Prostate gland (tissue), 2 donors: ENCODE measurements at regions not wholly inside any gene's neighbourhood (a gene's known extent, or its start where the extent isn't known, plus 50 kb on each side); places are given as distances from the start of the nearest gene placed in this dataset.

Source experiments
- DNase-seq: peaks from one replicate; pipeline ENCODE4 v3.0.0-alpha.2; 2019; ENCODE audit warnings: low spot score
- H3K27ac ChIP-seq, 2 donors: fragments of 200-600 bp; sonication (generic); 2 replicates each; pipeline ENCODE4 v1.5.1; 2017 to 2019
- H3K27me3 ChIP-seq: fragments of 200-600 bp; sonication (generic); replicated peaks from 2 replicates; pipeline ENCODE4 v1.5.1; 2019; ENCODE audit not compliant: insufficient read depth
- H3K36me3 ChIP-seq, 2 donors: fragments of 200-600 bp; sonication (generic); 1 replicate in 1 of 2; 2 replicates in 1 of 2; pipeline versions ENCODE4 v1.5.1 to v1.8.1; 2017 to 2019
- H3K4me1 ChIP-seq: fragments of 200-600 bp; sonication (generic); replicated peaks from 2 replicates; pipeline ENCODE4 v1.5.1; 2019
- H3K4me3 ChIP-seq, 2 donors: fragments of 200-600 bp; sonication (generic); 2 replicates each; pipeline ENCODE4 v1.5.1; 2017 to 2019
- H3K9me3 ChIP-seq: fragments of 200-600 bp; sonication (generic); 2 replicates; pipeline ENCODE4 v1.5.1; 2017
- POLR2A ChIP-seq: fragments of 450-650 bp; IDR thresholded peaks from one replicate; pipeline ENCODE4 v1.6.1; 2016; ENCODE audit warnings: antibody characterized with exemption, mild to moderate bottlenecking
- POLR2AphosphoS5 ChIP-seq: sonication (generic); formaldehyde crosslinking; IDR thresholded peaks from one replicate; pipeline ENCODE4 v1.6.1; 2017; ENCODE audit warnings: antibody characterized with exemption
- WGBS: methylation state at CpG from one replicate; pipeline ENCODE4 v1.1.5; 2018; 5-methylcytosine and 5-hydroxymethylcytosine counted together
- intact Hi-C: fragments of 100-400 bp; cut with DNase I; formaldehyde crosslinking; loops from one replicate; pipeline ENCODE4 v1.14.2; 2022
- TF ChIP-seq, protein P1 (sequence below), 4 experiments: fragments of 200-600 bp in 2 of 4; fragments of 450-650 bp in 2 of 4; sonication (generic) in 2 of 4; IDR thresholded peaks; 1 replicate in 3 of 4; 2 replicates in 1 of 4; pipeline ENCODE4 v1.5.1; 2016 to 2019; ENCODE audit warnings: antibody characterized with exemption in 4 of 4, mild to moderate bottlenecking in 2 of 4, moderate library complexity in 2 of 4

DNA sequence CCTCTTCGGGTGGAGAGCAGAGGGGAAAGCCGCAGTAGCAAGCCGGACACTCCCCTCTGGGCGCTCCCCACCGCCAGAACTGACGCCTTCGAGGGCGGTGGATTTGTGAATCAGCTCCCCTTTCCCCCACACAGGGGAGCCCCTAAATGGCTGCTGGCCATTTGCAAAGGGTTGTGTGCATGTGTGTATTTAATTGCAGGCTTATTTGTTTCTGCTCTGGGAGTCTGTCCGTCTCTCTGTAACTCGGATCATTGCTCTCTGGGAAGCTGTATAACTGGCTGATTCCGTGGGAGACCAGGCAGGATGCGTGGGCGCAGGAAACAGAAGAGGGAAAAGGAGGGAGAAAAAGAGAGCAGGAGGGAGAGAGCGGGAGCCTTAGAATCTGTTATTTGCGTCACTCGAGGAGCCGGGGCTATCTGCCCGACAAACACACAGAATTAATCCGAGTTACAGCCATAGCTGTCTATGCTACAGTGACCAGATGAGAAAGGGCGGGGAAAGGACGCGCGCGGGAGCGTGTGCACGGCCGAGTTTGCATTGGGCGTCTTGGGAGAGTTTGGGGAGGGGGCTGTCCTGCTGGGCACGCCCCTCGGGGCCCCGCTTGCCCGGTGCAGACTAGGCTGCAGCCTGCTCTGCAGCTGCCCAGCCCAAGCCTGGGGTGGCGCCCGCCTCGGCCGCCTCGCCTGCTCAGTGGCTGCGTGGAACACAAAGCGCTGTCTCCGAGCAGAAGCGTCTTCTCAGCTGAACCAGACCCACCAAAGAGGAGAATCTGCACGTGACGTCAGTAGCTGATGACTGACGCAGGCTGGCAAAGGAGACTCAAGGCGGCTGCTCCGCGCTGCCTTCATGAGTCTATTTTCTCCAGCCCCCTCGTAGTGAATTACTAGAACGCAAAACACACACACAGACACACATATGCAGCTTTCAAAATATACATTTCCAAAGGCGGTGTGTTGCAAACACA, 105.3 kb upstream of the HSD17B12 start:
- DNase-seq = no peak
- intact Hi-C loops = no loop called here
- Histone ChIP-seq H3K9me3 (no peaks in the 10 kb centered on the region), H3K4me3 (peak overlapping the region in 1 of 2 donors; percentile 5), H3K27me3 (peaks cover 29% of the 10 kb centered on the region), H3K27ac (no peak overlapping the region), H3K36me3 (no peaks in the 10 kb centered on the region), H3K4me1 (no peaks in the 10 kb centered on the region)
- no peak for TF ChIP-seq POLR2AphosphoS5
- TF ChIP-seq, protein P1, sequence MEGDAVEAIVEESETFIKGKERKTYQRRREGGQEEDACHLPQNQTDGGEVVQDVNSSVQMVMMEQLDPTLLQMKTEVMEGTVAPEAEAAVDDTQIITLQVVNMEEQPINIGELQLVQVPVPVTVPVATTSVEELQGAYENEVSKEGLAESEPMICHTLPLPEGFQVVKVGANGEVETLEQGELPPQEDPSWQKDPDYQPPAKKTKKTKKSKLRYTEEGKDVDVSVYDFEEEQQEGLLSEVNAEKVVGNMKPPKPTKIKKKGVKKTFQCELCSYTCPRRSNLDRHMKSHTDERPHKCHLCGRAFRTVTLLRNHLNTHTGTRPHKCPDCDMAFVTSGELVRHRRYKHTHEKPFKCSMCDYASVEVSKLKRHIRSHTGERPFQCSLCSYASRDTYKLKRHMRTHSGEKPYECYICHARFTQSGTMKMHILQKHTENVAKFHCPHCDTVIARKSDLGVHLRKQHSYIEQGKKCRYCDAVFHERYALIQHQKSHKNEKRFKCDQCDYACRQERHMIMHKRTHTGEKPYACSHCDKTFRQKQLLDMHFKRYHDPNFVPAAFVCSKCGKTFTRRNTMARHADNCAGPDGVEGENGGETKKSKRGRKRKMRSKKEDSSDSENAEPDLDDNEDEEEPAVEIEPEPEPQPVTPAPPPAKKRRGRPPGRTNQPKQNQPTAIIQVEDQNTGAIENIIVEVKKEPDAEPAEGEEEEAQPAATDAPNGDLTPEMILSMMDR (IDR thresholded peaks at IDR 0.05) = no peak
- no peak for TF ChIP-seq POLR2A
- 1% methylated on average over 49 of the region's 50 CpGs for WGBS

DNA sequence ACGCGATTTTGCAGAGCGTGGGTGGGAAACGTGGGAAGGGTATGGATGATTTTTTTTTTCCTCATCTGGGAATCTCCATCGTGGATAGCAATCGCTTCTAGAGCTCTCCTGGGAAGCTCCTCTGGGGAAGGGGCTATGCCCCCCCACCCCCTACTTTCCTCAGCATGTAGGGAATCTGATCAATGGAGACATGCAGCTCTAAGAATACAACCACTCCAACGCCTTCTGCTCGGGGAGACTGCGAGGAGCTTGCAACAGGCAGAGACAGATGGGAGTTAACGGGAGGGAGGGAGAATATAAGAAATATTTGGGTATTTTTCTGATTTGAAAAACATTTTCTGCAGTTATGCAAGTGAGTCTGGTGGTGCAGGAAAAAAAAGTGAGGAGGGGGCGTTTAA, 104.6 kb upstream of the HSD17B12 start:
- Histone ChIP-seq H3K9me3 (no peaks in the 10 kb centered on the region), H3K27me3 (peaks cover 30% of the 10 kb centered on the region), H3K4me3 (no peak overlapping the region), H3K4me1 (no peaks in the 10 kb centered on the region), H3K27ac (no peak overlapping the region), H3K36me3 (no peaks in the 10 kb centered on the region)
- no peak for TF ChIP-seq POLR2AphosphoS5
- TF ChIP-seq, protein P1 (IDR thresholded peaks at IDR 0.05) = no peak
- no peak for TF ChIP-seq POLR2A
- no peak for DNase-seq
- 2% methylated on average over 11 of the region's 11 CpGs for WGBS
- intact Hi-C loops = no loop called here

- H3K4me1 ChIP-seq = no peaks in the 10 kb centered on the region
These were observed 104.2 kb upstream of the HSD17B12 start for GRCh38 chr11:43576320-43576802.

GRCh38 chr11:43576803-43577521, 103.6 kb upstream of the HSD17B12 start:
- intact Hi-C loops = no loop called here
- Histone ChIP-seq H3K27ac (no peak overlapping the region), H3K4me1 (no peaks in the 10 kb centered on the region), H3K36me3 (no peaks in the 10 kb centered on the region), H3K27me3 (peaks cover 38% of the 10 kb centered on the region), H3K9me3 (no peaks in the 10 kb centered on the region), H3K4me3 (no peak overlapping the region)
- DNase-seq = no peak
- no peak for TF ChIP-seq POLR2A
- TF ChIP-seq, protein P1 (IDR thresholded peaks at IDR 0.05) = peak in 1 of 4 experiments; percentile 5
- 3% methylated on average over 35 of the region's 35 CpGs for WGBS

More at GRCh38 chr11:43576320-43576802, 104.2 kb upstream of the HSD17B12 start:
- TF ChIP-seq POLR2AphosphoS5 = no peak
- TF ChIP-seq POLR2A = no peak
- TF ChIP-seq, protein P1 (IDR thresholded peaks at IDR 0.05) = no peak
- WGBS = 5% methylated on average over 11 of the region's 11 CpGs
- peaks cover 34% of the 10 kb centered on the region for H3K27me3 ChIP-seq
- no peak for DNase-seq
- intact Hi-C loops = no loop called here
- H3K36me3 ChIP-seq = no peaks in the 10 kb centered on the region
- H3K9me3 ChIP-seq = no peaks in the 10 kb centered on the region
- H3K4me3 ChIP-seq = no peak overlapping the region
- no peak overlapping the region for H3K27ac ChIP-seq
